ENCODE measurements at regions not wholly inside any gene's neighbourhood (a gene's known extent, or its start where the extent isn't known, plus 50 kb on each side); places are given as distances from the start of the nearest gene placed in this dataset.

DNA sequence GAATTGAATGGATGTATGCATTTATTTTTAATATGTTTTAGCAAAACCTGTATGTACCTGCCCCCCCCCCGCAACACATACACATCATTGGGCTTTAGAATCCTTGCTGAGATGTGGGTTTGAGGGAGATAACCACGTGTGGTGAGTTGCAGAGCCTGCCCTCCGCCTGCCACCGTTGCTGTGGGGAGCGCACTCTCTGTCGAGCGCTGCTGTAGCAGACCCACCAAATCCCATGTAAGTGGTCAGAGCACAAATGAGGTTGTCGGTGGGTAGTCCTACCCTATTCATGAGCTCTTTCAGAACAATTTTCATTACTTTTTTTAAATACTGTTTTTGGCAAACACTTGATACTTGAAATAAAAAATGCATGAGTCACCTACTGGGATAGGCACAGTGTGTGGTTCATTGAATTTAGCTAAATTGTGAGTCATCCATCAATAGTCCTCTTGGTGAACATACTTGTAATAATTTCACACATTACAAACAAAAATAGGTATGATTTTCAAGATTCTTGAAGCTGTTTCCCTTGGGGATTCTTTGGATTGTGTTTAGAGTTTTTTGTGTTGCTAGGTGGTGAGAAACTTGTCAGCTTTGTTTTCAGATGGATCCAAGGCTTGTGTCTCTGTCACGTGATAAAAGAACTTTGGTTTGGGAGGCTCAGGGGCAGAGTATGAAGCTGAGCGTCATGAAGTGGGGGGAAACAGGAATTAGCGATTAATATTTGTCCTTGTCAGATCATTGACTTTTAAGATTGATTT, 107.6 kb downstream of the PTCSC3 start:
- no peak for TF ChIP-seq POLR2AphosphoS5 (IDR thresholded peaks at IDR 0.05; ENCODE audit: low read depth, low read length)
- TF ChIP-seq TAF1 (IDR thresholded peaks at IDR 0.05; ENCODE audit: borderline replicate concordance, low read depth, low read length): no peak

All from GM12892 (cell line).